HG03571 (cell line): ENCODE measurements at regions not wholly inside any gene's neighbourhood (a gene's known extent, or its start where the extent isn't known, plus 50 kb on each side); places are given as distances from the start of the nearest gene placed in this dataset.

Experiments used
- ATAC-seq: cut with Tn5 transposase; IDR thresholded peaks from one replicate; pipeline ENCODE4 v1.9.1; 2021; ENCODE audit not compliant: unreplicated experiment

GRCh38 chr4:182189103-182189878 is 53.9 kb upstream of the TENM3 start:
- ATAC-seq: no peak

- ATAC-seq: no peak
Measured at GRCh38 chr4:182190306-182190705, 52.9 kb upstream of the TENM3 start.

- ATAC-seq: no peak
Measured at GRCh38 chr4:182192511-182193181, 50.6 kb upstream of the TENM3 start.

GRCh38 chr4:182193311-182193710 is 49.9 kb upstream of the TENM3 start:
- ATAC-seq: no peak
